ENCODE measurements at regions not wholly inside any gene's neighbourhood (a gene's known extent, or its start where the extent isn't known, plus 50 kb on each side); places are given as distances from the start of the nearest gene placed in this dataset. TPM values are rescaled to one million over a fixed set of nuclear protein-coding genes. Genes with fewer than 3 reads are reported as not detected.

DNA sequence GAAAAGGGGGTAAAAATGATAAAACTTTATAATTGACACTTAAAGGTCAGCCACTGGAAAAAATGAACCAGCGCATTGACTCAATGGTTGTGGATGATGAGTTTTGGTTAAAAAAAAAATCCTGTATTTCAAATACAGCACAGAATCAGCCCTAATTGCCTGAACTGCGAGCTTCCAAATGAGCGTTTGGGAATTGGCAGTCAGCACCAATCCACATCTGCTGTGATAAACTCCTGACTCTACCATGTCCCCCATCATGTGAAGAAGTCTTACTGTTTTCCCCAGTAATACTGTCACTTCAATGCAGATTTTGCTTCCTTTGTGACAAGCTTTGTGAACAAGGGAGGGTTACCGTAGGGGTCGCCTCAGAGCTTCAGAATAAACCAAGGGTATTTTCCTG lies 235.4 kb downstream of the EBLN2 start:
- no peak for DNase-seq

DNA sequence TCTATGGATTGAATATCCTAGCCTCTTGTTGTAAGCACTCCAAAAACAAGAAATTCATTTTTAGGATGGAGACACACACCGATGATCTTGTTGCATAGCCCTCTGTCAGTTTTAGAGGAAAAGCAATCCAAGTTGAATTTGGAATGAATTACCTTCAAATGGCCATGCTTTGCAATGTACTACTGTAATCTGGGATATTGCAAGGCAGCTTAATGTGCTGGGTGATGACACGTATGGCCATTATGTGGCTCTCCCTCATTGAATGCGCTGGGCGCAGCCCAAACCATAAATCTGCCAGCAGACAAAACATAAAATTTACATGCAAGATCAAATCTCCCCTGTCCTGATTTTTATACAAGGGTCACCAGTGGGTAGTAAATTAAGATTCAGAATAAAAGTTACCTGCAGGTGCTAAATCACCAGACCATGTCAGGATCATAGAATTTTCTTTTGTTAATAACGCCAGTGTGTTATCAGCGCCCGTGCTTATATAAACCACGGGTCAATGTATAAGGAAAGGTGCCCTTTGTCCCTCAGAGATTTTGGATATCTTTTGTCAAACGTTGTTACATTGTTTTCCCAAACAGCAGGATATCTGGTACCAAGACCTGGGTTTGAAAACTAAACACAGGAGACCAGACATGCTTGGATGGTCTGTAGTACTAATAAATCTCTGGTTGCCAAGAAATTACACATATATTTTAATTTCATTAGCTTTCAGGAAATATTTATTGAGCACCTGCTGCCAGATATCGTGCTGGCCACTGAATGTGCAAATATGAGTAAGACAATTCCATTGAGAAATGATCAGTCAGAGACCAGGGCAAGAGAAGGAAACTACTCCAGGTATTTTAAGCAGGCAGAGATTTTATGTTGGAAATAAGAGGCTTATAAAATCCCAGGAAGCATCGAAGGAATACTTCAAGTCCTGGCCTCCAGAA lies 237.1 kb downstream of the EBLN2 start:
- DNase-seq: no peak

- no peak for DNase-seq
Measured at GRCh38 chr3:73299184-73299691, 237.8 kb downstream of the EBLN2 start.

GRCh38 chr3:73314151-73314951 lies 252.9 kb downstream of the EBLN2 start:
- peak; percentile 73 for DNase-seq

DNA sequence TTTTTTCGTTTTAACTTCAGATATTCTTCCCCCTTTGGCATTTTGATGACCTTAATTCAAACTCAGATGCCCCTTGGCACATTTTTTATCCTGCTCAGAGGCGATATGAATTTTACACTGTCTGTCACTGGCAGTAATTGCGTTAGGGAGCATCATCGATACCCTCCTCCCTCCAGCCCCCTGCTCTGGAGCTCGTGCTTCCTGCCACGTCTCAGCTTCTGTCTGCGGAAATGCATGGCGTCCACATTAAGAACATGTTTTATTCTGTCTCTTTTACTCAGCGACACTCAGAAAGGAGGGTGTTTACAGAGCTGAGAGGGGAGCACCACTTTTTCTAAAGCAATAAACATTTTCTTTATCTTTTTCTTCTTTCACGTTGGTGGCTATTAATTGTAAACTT lies 254.2 kb downstream of the EBLN2 start:
- no peak for DNase-seq

DNA sequence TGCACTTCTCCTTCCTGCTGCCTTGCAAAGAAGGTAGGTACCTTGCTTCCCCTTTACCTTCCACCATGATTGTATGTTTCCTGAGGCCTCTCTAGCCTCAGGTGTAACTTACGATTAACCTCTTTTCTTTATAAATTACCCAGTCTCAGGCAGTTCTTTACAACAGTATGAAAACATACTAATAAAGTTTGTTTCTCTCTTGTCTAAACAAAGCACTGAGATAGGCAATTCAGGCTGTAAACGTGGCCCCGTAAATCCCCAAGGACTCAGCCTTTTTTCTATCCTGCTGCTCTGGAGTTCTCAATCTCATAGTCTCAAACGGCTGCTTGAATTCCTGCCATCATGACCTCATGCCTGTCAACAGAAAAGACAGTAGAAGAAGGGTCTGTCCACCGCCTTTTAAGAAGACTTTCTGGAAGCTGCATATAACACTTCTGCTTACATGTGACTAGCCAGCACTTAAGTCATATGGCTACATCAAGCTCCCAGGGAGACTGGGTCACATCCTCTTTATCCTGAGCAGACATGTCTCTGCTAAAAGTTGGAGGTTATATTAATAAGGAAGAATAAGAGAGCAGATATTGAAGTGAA lies 257.8 kb downstream of the EBLN2 start:
- peak; percentile 17 for DNase-seq

GRCh38 chr3:73321286-73321999 lies 260.0 kb downstream of the EBLN2 start:
- no peak for DNase-seq

DNA sequence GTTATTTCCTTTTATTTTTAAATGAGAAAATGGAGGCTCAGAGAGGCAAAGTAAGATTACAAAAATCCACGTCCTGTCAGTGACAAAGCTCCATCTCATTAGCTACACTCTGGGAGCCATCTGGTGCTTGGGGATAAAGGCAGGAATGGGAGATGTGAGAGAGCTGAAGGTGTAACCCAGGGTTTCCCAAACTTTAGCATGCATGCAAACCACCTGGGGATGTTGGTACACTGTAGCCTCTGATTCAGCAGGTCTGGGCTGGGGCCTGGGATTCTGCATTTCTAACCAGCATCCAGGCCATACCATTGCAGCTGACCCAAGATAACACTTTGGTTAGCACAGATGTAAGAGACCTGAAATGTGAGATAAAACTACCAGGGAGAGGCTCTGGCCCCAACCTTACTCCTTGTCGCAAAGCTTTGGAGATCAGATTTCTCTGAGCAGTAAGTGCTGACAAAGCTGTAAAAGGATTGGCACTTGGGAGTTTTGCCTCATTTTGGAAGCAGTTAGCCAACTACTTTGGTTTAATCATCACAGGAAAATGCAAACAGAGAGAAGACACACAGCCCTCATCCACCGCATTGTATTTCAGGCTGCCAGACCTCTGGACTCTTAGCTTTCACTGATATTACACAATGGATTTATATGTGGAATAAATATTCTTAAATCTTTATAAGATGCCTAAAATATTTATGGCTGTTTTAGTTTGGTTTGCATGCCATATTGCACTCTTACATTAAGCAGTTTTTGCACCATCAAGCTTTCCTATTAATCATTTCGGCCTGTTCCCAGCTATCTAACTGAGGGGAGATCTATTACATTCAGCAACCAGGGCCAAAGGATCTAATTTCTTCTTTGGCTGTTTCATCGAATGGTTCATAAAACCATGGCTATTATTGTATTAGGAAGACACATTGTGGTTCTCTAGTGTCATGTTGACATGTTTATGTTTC lies 263.0 kb downstream of the EBLN2 start:
- peak; percentile 50 for DNase-seq

DNA sequence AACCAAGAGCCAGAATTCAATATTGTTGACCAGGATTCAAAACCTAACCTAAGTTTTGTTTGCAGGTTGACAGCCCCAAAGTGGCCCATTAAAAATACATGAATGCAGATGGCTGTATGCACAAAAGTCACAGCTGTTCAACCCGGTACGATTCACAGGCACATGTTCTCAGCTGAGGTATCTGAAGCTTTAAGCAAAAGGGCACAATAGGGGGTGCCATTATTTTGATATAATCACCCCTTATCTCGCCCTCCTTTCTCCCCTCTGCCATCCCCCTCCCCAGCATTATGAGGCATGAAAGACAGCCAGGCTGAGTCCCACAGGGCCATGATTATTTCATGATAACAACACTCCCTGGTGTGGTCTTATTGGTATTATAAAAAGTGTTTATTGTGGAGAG lies 264.9 kb downstream of the EBLN2 start:
- DNase-seq: no peak

GRCh38 chr3:73327052-73327451 lies 265.6 kb downstream of the EBLN2 start:
- DNase-seq: no peak

Small RNAs in the stretch of these regions (small RNA-seq; reads per million reads assigned to genes)
- not detected for gene RNU6-1270P (ENCODE audit: low replicate concordance)

Measured in tongue (tissue), 2 donors.